Stimulated activated CD4-positive, alpha-beta T cell treated with anti-CD3 and anti-CD28 coated beads, Interleukin-15, amount 100 ng/mL, for 24 hours (primary cell): ENCODE measurements at regions not wholly inside any gene's neighbourhood (a gene's known extent, or its start where the extent isn't known, plus 50 kb on each side); places are given as distances from the start of the nearest gene placed in this dataset.
A peak's percentile ranks its signal among the peaks of the same experiment; 100 is the strongest.

Experiments
- DNase-seq: peaks from one replicate; pipeline ENCODE4 v3.0.0-alpha.2; 2020

GRCh38 chr9:36461323-36461722 lies 61.3 kb upstream of the RNF38 start:
- no peak for DNase-seq

GRCh38 chr9:36458430-36458915 lies 58.4 kb upstream of the RNF38 start:
- peak; percentile 82 for DNase-seq

- DNase-seq = no peak
These were observed 57.9 kb upstream of the RNF38 start for GRCh38 chr9:36457836-36458429.

GRCh38 chr9:36456480-36457065 lies 56.5 kb upstream of the RNF38 start:
- no peak for DNase-seq

GRCh38 chr9:36451949-36452348 lies 51.9 kb upstream of the RNF38 start:
- no peak for DNase-seq

- DNase-seq = peak; percentile 25
These were observed 50.2 kb upstream of the RNF38 start for GRCh38 chr9:36450110-36450732.
